HG03066 (cell line): ENCODE measurements at regions not wholly inside any gene's neighbourhood (a gene's known extent, or its start where the extent isn't known, plus 50 kb on each side); places are given as distances from the start of the nearest gene placed in this dataset.

Experiments
- ATAC-seq: cut with Tn5 transposase; IDR thresholded peaks from one replicate; pipeline ENCODE4 v1.9.1; 2021; ENCODE audit warnings: low read depth; ENCODE audit not compliant: unreplicated experiment

DNA sequence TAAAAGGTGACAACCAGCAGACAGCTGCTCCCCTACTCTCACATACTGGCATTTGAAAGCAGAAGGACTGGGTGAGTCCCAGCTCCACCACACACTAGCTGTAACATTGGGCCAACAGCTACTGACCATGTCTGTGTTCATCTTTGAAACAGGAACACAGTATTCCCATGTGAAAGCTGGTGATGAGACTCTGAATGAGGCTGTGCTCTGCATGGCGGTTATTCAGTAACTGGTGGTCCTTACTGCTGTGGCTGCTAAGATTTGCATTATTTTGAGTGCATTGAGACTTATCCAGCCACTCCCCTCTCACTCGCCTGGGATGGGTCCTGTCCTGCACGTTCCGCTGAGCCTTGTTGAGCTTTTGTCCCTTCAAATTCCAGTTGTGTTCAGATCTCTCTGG is 342.9 kb downstream of the FOXL1 start:
- ATAC-seq = no peak

GRCh38 chr16:86922311-86922710 is 344.0 kb downstream of the FOXL1 start:
- no peak for ATAC-seq

- ATAC-seq = no peak
Measured at GRCh38 chr16:86923656-86924055, 345.3 kb downstream of the FOXL1 start.

DNA sequence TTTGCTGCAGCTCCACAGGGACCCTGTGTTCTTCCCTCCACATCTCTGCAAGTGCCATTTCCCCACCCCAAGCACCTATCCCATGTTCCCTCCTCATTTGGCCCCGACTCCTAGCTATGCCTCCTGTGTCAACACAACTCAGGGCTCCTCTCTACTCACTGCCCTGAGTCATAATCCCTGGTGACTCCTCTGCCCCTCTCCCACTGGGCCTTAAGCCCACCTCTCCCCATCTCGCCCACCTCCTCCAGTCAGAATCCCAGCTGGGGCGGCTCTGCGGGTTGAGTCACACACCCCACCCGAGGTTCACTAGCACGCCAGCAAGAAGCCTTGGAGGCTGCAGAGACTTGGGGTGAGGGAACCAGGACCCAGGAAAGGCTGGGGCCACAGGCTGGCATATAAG is 346.2 kb downstream of the FOXL1 start:
- no peak for ATAC-seq

DNA sequence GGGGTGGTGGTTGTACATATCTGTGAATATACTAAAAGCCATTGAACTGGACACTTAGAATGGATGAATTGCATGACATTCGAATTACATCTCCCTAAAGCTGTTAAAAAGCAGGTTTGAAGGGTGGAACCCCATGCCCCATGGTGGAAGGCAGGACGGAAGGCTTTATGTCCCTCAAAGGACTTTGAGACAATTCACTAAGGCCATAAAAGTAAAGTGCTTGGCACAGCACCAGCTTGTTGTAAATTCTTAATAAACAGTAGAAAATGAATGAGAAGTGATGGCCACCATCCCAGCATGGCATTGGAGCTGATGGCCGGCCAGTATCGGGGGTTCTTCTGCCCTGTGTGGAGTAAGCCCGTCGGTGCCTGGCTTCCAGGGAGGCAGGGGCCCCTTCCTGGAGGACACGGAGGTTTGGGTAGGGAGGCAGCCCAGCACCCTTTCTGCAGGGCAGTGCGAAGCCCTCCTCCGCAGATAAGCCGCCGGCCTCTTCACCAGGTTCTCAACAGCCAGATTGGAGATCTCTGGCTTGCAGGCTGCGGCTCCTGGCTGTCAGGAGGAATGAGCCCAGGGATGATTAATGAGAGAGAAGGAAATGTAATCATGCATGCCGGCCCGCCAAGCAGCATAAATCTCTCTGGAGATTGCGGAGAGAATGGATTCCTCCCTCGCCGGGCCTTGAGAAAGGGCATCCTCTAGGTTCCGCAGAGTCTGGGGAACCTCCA is 346.9 kb downstream of the FOXL1 start:
- ATAC-seq = no peak

GRCh38 chr16:86926181-86927094 is 348.1 kb downstream of the FOXL1 start:
- no peak for ATAC-seq

- no peak for ATAC-seq
Measured at GRCh38 chr16:86927699-86928098, 349.4 kb downstream of the FOXL1 start.

DNA sequence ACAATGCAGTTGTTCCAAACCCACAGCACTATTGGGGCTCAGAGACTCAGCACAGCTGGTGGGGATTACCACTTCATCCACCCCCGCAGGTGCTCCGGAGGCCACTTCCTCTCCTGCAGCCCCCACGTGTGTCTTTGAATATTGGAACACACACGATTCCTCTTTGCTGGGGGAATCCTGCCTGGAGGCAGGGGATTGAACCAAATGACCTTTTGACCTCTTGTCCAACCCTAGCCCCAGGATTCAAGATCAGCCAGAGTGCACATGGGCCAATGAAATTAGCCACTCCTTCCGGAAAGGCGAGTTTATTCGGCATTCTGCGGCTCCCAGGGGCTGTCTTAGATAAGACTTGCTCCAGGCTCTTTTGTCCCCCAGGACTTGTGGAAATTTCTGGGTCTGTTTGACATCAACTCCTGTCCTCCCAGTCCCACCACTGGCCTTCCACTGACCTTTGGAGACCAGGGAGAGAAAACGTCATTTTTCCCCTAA is 350.2 kb downstream of the FOXL1 start:
- no peak for ATAC-seq

DNA sequence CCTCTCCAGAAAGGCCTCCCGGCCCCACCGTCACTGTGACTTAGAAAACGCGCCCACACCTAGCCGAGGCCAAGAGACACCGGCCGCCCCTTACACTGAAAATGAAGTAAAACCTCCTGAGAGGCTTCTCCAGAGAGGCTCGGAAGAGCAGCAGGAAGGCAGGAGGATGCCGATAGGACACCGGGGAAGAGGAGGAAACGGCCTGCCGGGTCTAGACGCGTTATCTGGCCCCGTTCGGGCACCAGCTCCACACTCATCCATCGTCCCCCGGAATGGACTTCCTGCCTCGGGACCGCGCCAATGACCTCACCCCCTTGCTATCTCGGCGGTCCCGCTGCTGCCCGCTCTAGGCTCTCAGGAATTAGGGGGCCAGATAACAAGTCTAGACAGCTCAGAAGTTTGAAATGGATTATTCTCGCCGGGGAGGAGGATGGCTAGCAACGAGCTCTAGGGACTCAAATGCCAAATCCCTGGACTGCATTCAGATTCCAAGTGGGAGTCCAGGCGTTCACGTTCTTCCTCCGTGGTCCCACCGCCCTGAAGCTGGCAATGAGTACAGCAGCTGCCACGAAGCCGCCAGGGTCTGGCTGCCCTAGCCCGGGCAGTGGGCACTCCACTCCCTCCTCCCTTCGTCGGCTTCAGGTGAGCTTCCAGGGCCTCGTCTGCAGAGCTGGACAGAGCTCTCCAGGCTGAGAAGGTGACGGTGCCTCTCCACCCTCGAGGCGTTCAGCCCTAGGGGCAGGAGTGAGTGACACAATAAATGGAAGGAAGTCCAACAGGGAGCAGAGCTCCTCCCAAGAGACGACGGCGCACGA is 350.9 kb downstream of the FOXL1 start:
- ATAC-seq = no peak

DNA sequence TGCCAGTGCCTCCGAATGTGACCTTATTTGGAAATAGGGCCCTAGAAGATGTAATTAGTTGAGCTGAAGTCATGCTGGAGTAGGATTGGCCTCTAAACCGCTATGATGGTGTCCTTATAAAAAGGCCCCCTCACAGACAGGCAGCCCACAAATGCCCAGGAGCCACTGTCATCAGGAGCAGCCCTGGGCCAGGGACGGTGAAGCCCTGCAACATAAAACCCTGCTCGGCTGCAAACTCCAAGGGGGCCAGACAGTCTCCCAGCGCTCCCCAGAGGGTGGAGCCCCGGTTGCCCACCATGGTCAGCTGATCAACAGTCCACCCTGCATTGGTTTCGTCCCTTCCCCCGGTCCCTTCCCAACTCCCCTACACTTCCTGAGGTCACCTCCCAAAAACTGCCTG is 351.7 kb downstream of the FOXL1 start:
- ATAC-seq = no peak

- no peak for ATAC-seq
Measured at GRCh38 chr16:86930663-86931373, 352.5 kb downstream of the FOXL1 start.

GRCh38 chr16:86931410-86931941 is 353.1 kb downstream of the FOXL1 start:
- no peak for ATAC-seq

- ATAC-seq = no peak
Measured at GRCh38 chr16:86932130-86932982, 354.0 kb downstream of the FOXL1 start.

DNA sequence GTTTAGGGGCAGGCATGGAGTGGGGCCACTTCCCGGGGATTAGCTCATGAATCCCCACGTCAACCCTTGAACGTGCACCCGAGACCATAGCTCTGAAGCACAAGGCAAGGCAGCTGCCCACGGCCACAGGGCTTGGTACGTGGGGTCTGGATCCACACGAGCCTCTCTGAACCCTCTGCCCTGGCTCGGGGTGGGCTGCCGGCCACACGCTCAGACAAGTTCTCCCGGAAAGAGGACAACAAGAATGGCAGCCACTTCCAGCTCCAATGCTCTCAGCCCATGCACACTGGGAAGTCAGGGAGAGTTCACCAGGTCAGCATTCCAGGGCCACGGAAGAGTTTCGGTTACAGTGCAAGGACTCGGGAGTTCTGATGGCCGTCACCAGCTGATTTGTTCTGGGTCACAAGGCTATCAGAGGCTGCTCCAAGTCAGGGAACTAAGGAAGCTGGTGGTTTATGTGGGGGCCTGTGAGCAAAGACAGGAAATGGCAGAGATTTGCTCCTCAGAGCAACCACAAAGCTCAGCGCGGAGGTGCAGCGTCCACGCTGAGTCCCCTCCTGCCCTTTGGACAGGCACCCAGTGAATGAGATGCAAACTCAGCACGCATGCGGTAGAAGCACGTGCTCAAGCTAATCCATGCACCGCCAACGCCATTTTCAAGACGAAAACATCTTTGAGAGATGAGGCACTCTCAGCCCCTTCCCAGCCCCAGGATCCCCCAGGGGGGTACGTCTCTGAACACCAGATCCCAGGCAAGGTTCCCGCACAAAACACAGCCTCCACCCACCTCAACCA is 356.4 kb downstream of the FOXL1 start:
- ATAC-seq = no peak

DNA sequence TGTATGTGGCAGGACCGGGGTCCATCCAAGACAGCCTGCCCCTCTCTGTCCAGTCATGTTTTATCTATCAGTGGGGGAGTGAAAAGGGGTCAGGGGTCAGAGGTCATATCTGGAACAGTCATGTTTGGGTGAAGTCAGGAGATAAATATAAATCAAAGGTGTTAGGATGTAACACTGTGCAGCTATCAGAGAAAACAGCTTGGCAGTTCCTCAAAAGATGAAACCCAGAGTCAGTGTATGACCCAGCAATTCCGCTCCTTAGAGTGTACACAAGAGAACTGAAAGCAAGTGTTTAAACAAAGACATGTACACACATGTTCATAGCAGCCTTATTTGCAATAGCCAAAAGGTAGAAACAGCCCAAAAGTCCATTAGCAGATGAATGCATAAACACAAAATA is 361.3 kb downstream of the FOXL1 start:
- no peak for ATAC-seq

GRCh38 chr16:86941731-86942130 is 363.4 kb downstream of the FOXL1 start:
- no peak for ATAC-seq

DNA sequence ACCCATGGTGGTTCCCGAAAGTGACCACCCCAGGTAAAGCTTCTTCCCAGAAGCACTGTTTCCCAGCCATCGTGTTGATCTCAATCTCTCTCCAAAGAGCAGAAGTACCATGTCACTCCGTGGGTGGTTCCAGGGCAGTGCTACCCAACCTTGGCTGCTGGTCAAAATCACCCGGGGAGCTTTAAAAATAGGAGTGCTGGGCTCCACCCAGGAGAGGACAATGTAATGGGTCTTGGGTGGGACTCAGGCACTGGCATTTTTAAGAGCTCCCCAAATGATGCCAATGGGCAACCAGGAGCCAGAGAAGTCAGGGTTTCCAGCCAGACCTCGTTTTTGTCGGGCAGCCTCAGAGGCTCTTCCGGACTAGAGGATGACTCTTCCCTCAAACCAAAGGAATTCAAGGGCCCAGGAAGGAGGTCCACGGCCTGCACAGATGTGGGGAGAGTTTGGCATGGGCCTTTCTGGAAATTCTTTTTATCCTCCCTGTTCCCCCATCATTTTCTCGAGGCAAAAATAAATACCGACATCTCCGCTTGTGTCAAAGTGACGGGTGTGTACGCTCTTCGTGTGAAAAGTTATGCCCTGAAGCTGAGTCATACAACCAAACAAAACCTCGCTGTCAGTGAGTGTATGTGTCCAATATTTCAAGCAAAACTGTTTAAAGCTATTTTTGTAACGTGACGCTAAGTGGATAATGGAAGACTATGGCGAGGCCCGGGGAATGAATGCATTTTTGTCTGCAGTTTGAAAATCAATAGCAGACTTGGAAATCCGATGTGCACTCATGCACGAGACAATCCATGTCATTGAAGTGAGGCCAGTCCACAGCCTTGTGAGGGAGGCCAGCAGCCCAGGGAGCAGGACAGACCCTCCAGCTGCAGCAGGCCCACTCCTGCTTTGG is 364.1 kb downstream of the FOXL1 start:
- ATAC-seq = no peak
